GM06990 (cell line): ENCODE measurements at regions not wholly inside any gene's neighbourhood (a gene's known extent, or its start where the extent isn't known, plus 50 kb on each side); places are given as distances from the start of the nearest gene placed in this dataset.

Experiments used
- DNase-seq: peaks from one replicate; pipeline ENCODE4 v3.0.0-alpha.2; 2011; ENCODE audit not compliant: insufficient read length; ENCODE audit errors: extremely low read depth
- H3K27me3 ChIP-seq: replicated peaks from 2 replicates; pipeline ENCODE4 v1.6.0; 2011; ENCODE audit warnings: low read length; ENCODE audit not compliant: control insufficient read depth, insufficient read depth
- H3K36me3 ChIP-seq: 2 replicates; pipeline ENCODE4 v1.5.1; 2011; ENCODE audit warnings: low read length; ENCODE audit not compliant: control insufficient read depth, insufficient read depth
- H3K4me3 ChIP-seq: replicated peaks from 2 replicates; pipeline ENCODE4 v1.5.1; 2011; ENCODE audit warnings: low read depth, mild to moderate bottlenecking, control low read depth, low read length
- TF ChIP-seq, protein P1 (sequence below): IDR thresholded peaks from 2 replicates; pipeline ENCODE4 v1.5.1; 2011; ENCODE audit warnings: low read length, control low read depth, mild to moderate bottlenecking, inconsistent platforms; ENCODE audit not compliant: insufficient read depth, poor library complexity, severe bottlenecking

DNA sequence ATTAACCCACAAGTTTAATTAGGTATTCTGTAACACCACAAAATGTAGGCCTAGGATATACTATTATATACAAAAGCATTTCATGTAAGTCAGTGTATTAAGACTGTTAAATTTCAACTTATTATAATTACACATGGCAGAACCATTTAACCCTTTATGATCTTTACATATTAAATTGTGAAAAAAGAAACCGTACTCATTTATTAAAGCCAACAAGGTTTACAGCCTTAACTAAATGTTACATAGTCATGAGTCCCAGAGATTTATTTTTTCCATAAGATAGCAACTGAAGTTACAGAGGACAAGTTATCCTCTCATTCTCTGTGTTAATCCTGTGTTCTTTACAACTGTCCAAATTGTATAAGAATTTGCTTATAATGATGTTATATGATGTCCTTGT, 615.8 kb upstream of the AGTR1 start:
- no peak for DNase-seq
- Histone ChIP-seq H3K4me3 (no peak overlapping the region), H3K27me3 (no peaks in the 10 kb centered on the region), H3K36me3 (no peaks in the 10 kb centered on the region)
- TF ChIP-seq, protein P1, sequence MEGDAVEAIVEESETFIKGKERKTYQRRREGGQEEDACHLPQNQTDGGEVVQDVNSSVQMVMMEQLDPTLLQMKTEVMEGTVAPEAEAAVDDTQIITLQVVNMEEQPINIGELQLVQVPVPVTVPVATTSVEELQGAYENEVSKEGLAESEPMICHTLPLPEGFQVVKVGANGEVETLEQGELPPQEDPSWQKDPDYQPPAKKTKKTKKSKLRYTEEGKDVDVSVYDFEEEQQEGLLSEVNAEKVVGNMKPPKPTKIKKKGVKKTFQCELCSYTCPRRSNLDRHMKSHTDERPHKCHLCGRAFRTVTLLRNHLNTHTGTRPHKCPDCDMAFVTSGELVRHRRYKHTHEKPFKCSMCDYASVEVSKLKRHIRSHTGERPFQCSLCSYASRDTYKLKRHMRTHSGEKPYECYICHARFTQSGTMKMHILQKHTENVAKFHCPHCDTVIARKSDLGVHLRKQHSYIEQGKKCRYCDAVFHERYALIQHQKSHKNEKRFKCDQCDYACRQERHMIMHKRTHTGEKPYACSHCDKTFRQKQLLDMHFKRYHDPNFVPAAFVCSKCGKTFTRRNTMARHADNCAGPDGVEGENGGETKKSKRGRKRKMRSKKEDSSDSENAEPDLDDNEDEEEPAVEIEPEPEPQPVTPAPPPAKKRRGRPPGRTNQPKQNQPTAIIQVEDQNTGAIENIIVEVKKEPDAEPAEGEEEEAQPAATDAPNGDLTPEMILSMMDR: no peak

DNA sequence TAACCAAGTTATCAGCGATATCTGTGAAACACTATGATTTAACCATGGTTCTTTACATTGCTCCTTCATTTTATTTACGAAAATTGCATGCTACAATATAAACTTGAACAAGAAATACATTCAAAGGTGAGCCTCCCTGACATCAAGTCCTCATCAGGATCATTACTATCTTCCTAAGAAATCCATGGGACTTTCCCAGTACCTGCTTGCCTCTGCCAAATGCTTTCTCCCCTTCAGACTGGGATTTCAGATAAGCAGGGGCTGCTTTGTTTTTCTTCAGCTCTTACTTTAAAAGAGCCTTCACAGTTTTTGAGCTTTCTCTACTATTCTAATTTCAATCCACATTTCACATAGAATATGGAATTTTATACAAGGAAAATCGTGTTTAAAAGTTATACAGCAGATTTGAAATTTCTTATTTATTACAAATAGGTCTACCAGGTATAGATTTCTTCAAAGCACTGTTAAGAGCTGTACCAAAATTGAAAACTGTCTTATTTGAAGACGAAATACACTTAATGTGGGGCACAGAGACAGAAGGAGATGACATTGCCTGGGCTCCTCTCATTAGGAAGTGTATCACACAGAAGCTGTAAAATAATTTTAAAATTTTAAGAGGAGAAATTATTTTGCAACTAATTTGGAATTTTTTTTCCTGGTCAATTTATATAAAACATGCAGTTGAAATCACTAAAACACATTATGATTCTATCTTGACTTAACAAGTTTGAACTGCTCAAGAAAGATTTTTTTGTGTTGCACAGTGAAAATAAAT, 615.0 kb upstream of the AGTR1 start:
- Histone ChIP-seq H3K36me3 (no peaks in the 10 kb centered on the region), H3K4me3 (no peak overlapping the region), H3K27me3 (no peaks in the 10 kb centered on the region)
- TF ChIP-seq, protein P1: no peak
- DNase-seq: no peak

DNA sequence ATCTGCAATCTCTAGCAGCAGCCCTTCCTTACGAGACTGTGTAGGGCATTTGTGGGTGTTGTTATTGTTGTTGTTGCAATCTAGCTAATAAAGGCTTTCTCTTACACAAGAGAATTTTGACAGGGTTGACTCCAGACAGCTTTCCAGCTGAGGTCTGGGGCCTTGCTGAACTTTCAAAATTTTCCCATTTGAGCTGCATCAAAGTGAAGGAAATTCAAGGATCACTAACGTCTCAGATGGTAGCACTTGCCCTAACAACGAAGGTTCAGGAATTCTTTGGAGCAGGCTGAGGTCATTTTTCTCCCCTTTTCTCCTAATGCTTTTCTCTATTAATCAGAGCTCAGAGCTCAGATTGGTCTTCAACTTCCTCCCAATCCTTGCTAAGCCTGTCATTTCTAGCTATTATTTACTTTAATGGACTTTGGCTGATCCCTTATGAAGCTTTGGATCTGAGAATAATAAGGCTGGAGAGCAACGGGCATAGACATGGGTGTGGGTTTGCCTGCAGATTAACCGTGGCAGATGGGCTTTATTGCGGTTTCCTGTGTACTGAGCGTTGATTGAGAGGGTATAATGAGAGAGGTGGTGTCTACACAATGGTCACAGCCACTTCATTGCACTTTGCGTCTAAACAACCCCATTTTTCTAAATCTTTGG, 614.0 kb upstream of the AGTR1 start:
- no peak for DNase-seq
- TF ChIP-seq, protein P1: no peak

DNA sequence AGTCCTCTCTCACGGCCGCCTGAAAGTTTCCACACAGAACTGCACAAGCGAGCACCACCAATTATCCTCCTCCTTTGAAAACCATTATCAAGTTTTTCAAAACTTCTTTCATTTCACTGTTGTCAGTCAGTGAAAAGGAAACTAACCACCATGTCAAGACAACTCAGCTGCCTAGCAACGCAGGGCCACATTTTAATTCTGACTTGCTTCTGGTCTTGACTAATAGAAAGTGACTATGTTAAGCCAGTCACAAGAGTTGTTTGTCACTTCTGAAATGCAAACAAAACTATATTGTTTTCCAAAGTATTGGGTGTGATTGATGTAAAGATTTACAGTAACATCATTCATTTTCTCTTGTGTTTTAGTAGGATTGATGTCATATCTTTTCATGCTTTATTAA, 612.8 kb upstream of the AGTR1 start:
- no peaks in the 10 kb centered on the region for H3K27me3 ChIP-seq
- peak; percentile 21 for DNase-seq
- TF ChIP-seq, protein P1: no peak
- H3K36me3 ChIP-seq: no peaks in the 10 kb centered on the region
- H3K4me3 ChIP-seq: no peak overlapping the region; the same call in 1 of the 2 replicates

More for the DNA sequence above, 614.0 kb upstream of the AGTR1 start:
- H3K4me3 ChIP-seq: no peak overlapping the region
- no peaks in the 10 kb centered on the region for H3K27me3 ChIP-seq
- H3K36me3 ChIP-seq: no peaks in the 10 kb centered on the region

DNA sequence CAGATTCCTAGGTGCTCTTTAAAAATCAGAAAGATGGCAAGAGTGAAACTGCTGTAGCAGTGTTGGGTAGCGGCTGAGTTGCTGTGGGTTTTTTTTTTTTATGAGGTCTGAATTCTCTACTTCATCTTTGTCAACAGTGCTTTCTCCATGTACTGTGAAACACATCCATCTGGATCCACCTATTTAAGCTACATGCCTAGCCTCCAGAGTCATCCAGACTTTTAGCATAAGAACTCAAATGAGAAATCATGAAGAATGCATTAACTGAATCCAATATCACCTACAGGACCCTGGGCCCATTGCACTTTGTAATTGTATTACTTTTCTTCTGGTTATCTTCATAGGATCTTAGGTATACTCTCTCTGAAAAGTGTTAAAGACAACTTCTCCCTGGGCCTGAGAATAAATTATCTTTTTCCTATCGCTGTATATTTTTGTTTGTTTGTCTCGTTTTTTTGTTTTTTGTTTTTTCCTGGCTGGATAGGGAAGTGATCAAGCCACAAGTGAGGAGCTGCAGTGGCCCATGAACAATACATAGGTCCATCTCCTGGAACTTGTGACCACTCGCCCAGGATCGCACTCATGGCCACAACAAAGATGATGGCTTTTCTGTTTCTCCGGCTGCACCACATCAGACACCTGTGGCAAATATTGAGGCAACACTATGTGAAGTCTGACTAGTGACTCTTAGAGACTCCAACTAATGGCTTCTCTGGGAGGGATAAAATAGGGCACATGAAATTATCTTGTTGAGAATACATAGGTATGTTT, 609.9 kb upstream of the AGTR1 start:
- Histone ChIP-seq H3K27me3 (no peaks in the 10 kb centered on the region), H3K4me3 (no peak overlapping the region), H3K36me3 (no peaks in the 10 kb centered on the region)
- no peak for DNase-seq
- TF ChIP-seq, protein P1: no peak
